ENCODE measurements at regions not wholly inside any gene's neighbourhood (a gene's known extent, or its start where the extent isn't known, plus 50 kb on each side); places are given as distances from the start of the nearest gene placed in this dataset.

GRCh38 chr18:11237066-11237465, 87.7 kb upstream of the PIEZO2 start:
- Histone ChIP-seq H3K9me2 (ENCODE audit: low read depth, low read length) (no peaks in the 10 kb centered on the region), H4K20me1 (ENCODE audit: insufficient read depth, low read length) (no peaks in the 10 kb centered on the region), H2AFZ (ENCODE audit: low read length) (no peak overlapping the region), H3K4me3 (ENCODE audit: low read depth, low read length, poor library complexity, severe bottlenecking) (no peak overlapping the region), H3K4me2 (ENCODE audit: low read length) (no peak overlapping the region), H3K27me3 (ENCODE audit: insufficient read depth, low read length) (no peaks in the 10 kb centered on the region), H3K27ac (ENCODE audit: low read depth, low read length, poor library complexity, severe bottlenecking) (no peak overlapping the region), H3K4me1 (ENCODE audit: insufficient read depth, low read length, severe bottlenecking) (no peaks in the 10 kb centered on the region), H3K9me3 (ENCODE audit: low read length) (0 out of 2 replicates have a peak, but pooled peaks cover 2% of the 10 kb centered on the region), H3K9ac (ENCODE audit: low read length) (no peak overlapping the region), H3F3A (ENCODE audit: insufficient read depth, low read length) (no peaks in the 10 kb centered on the region), H3K79me2 (ENCODE audit: insufficient read depth, low read length) (no peaks in the 10 kb centered on the region), H3K36me3 (ENCODE audit: insufficient read depth, low read length) (no peaks in the 10 kb centered on the region)
- TF ChIP-seq, protein P1, sequence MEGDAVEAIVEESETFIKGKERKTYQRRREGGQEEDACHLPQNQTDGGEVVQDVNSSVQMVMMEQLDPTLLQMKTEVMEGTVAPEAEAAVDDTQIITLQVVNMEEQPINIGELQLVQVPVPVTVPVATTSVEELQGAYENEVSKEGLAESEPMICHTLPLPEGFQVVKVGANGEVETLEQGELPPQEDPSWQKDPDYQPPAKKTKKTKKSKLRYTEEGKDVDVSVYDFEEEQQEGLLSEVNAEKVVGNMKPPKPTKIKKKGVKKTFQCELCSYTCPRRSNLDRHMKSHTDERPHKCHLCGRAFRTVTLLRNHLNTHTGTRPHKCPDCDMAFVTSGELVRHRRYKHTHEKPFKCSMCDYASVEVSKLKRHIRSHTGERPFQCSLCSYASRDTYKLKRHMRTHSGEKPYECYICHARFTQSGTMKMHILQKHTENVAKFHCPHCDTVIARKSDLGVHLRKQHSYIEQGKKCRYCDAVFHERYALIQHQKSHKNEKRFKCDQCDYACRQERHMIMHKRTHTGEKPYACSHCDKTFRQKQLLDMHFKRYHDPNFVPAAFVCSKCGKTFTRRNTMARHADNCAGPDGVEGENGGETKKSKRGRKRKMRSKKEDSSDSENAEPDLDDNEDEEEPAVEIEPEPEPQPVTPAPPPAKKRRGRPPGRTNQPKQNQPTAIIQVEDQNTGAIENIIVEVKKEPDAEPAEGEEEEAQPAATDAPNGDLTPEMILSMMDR (IDR thresholded peaks at IDR 0.05; ENCODE audit: low read length): no peak
- no peak for TF ChIP-seq EZH2 (IDR thresholded peaks at IDR 0.05; ENCODE audit: borderline replicate concordance, low read length)

GRCh38 chr18:11224153-11224552, 74.8 kb upstream of the PIEZO2 start:
- no peaks in the 10 kb centered on the region for H3K9me2 ChIP-seq (ENCODE audit: low read depth, low read length)
- H3F3A ChIP-seq (ENCODE audit: insufficient read depth, low read length): no peaks in the 10 kb centered on the region
- H3K4me3 ChIP-seq (ENCODE audit: low read depth, low read length, poor library complexity, severe bottlenecking): no peak overlapping the region
- no peaks in the 10 kb centered on the region for H4K20me1 ChIP-seq (ENCODE audit: insufficient read depth, low read length)
- H3K36me3 ChIP-seq (ENCODE audit: insufficient read depth, low read length): no peaks in the 10 kb centered on the region
- no peaks in the 10 kb centered on the region for H3K79me2 ChIP-seq (ENCODE audit: insufficient read depth, low read length)
- H3K4me1 ChIP-seq (ENCODE audit: insufficient read depth, low read length, severe bottlenecking): no peaks in the 10 kb centered on the region
- H3K4me2 ChIP-seq (ENCODE audit: low read length): no peak overlapping the region
- peaks cover 4% of the 10 kb centered on the region; the same call in 1 of the 2 replicates for H3K27me3 ChIP-seq (ENCODE audit: insufficient read depth, low read length)
- no peak overlapping the region for H2AFZ ChIP-seq (ENCODE audit: low read length)
- no peak overlapping the region for H3K9ac ChIP-seq (ENCODE audit: low read length)
- H3K27ac ChIP-seq (ENCODE audit: low read depth, low read length, poor library complexity, severe bottlenecking): no peak overlapping the region
- TF ChIP-seq, protein P1 (IDR thresholded peaks at IDR 0.05; ENCODE audit: low read length): no peak
- TF ChIP-seq EZH2 (IDR thresholded peaks at IDR 0.05; ENCODE audit: borderline replicate concordance, low read length): no peak
- no peaks in the 10 kb centered on the region for H3K9me3 ChIP-seq (ENCODE audit: low read length)

DNA sequence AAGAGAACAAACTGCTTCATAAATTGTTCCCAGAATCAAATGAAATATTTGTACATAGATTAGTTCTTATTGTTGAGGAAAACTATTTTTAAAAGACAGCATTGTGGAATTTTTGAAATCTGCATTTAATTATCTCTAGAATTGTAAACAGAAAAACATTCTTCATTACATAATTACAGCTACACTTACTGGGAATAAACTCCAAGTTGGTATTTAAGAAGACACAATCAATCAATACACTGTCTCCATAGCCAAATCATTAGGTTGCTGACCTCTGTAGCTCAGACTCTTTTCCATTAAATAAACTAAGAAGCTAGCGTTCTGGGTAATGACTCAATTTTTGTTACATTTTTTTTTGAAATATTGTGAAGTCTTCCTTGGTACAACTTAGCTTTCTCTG, 70.2 kb upstream of the PIEZO2 start:
- Histone ChIP-seq H3K27ac (ENCODE audit: low read depth, low read length, poor library complexity, severe bottlenecking) (no peak overlapping the region), H4K20me1 (ENCODE audit: insufficient read depth, low read length) (no peaks in the 10 kb centered on the region), H3K9me2 (ENCODE audit: low read depth, low read length) (no peaks in the 10 kb centered on the region), H3K36me3 (ENCODE audit: insufficient read depth, low read length) (no peaks in the 10 kb centered on the region), H3K4me1 (ENCODE audit: insufficient read depth, low read length, severe bottlenecking) (no peaks in the 10 kb centered on the region), H2AFZ (ENCODE audit: low read length) (no peak overlapping the region), H3K79me2 (ENCODE audit: insufficient read depth, low read length) (no peaks in the 10 kb centered on the region), H3K4me3 (ENCODE audit: low read depth, low read length, poor library complexity, severe bottlenecking) (no peak overlapping the region), H3K4me2 (ENCODE audit: low read length) (no peak overlapping the region), H3K27me3 (ENCODE audit: insufficient read depth, low read length) (peaks cover 4% of the 10 kb centered on the region; the same call in 1 of the 2 replicates), H3F3A (ENCODE audit: insufficient read depth, low read length) (no peaks in the 10 kb centered on the region), H3K9me3 (ENCODE audit: low read length) (no peaks in the 10 kb centered on the region), H3K9ac (ENCODE audit: low read length) (no peak overlapping the region)
- TF ChIP-seq EZH2 (IDR thresholded peaks at IDR 0.05; ENCODE audit: borderline replicate concordance, low read length): no peak
- TF ChIP-seq, protein P1 (IDR thresholded peaks at IDR 0.05; ENCODE audit: low read length): no peak
